Islet precursor cell (in vitro differentiated cells): ENCODE measurements at regions not wholly inside any gene's neighbourhood (a gene's known extent, or its start where the extent isn't known, plus 50 kb on each side); places are given as distances from the start of the nearest gene placed in this dataset.
"Not testable (repeated sequence)": the region's sequence is repeated elsewhere in the genome, so short reads cannot be mapped to it uniquely, and the experiment has no call there.

Experiments used
- DNase-seq: peaks from one replicate; pipeline ENCODE4 v3.0.0-alpha.2; 2018

DNA sequence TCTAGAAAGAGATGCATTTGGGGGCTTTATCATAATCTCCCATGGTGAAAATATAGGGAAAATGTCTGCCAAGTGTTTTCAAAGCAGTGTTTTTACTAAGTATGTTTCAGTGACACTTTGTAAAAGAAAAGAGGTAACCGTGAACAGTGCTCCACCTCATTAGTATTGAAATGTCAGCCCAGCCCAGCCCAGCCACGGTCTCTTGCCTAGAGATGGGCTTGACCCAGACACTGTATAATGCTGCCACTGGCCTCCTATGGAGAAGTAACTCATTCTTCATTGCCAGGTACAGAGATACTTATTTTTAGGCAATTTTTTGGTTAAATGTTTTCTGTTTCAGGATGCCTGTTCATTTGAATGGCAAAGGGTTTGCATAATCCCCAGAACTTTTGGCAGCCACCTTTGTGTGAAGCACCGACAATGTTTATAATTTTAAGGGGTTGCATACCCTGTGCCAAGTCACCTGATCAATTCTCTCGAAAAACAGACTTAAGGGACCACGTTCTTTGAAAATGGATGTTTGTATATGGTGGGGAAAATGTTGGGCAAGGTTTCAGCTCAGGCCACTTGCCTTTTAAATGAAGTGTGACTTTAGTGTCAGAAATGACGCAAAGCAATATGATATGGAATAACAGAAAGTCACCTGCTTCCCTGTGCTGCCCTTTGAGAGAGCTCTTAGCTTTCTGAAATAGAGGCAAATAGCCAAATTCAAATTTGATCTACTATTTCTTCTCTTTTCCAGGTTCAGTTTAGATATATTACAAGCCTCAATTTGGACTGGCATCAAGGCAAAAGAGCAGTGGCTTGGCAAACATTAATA lies 314.5 kb upstream of the RGPD4 start:
- no peak for DNase-seq

GRCh38 chr2:107525406-107525805 lies 301.3 kb upstream of the RGPD4 start:
- no peak for DNase-seq

GRCh38 chr2:107529146-107529545 lies 297.5 kb upstream of the RGPD4 start:
- DNase-seq = no peak

GRCh38 chr2:107530046-107530445 lies 296.6 kb upstream of the RGPD4 start:
- no peak for DNase-seq

- DNase-seq = no peak
Measured at GRCh38 chr2:107534926-107535325, 291.8 kb upstream of the RGPD4 start.

GRCh38 chr2:107535905-107536689 lies 290.6 kb upstream of the RGPD4 start:
- DNase-seq = not testable (repeated sequence)

- no peak for DNase-seq
Measured at GRCh38 chr2:107542314-107542740, 284.4 kb upstream of the RGPD4 start.

DNA sequence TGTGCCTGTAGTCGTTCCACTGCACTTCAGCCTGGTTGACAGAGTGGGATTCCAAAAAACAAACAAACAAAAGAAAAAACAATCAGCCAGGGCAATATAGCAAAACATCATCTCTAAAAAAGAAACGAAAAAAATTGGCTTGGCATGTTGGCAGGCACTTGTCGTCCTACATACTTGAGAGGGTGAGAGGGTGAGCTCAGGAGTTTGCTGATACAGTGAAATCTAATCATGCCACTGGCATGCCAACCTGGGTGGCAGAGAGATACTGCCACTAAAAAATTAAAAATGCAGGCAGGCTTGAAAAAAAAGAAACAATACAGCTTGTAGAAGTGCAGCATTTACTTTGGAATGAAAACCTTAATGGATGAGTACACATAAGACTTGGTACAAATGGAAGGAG lies 282.9 kb upstream of the RGPD4 start:
- no peak for DNase-seq

- DNase-seq = no peak
Measured at GRCh38 chr2:107545066-107545465, 281.6 kb upstream of the RGPD4 start.

- no peak for DNase-seq
Measured at GRCh38 chr2:107545851-107546250, 280.8 kb upstream of the RGPD4 start.

DNA sequence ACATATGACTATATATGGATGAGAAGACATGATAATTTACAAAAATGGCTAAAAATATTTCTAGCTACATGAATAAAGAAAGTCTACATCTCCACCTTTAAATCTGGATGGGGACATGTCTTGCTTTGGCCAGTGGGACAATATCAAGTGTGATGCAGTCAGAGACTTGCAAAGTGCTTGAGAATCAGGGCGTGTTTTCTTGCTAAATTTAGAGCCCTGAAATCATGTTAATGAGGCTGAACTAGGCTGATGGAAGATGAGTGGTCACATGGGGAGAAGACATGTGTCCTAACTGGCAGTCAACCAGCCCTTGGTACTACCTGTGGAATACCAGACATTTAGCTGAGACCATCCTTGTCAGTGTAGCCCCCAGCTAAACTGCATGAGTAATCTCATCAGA lies 278.5 kb upstream of the RGPD4 start:
- no peak for DNase-seq

DNA sequence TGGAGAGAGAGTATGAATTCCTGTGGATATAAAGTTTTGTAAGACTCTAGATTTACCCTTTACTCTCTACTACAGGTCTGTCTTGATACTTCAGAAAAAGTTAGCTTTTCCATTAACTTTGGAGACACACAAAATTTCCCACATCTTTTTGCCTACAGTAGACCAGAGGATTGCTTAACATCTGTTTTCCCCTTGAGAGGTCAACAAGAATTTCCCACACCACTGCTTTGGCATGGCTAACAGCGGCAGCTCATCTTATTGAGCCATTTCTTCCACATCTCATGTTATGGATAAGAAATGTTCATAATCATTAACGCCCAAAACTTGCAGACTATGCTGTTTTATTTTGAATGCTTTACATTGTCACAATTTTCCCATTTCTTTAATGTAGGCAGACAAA lies 273.6 kb upstream of the RGPD4 start:
- no peak for DNase-seq

DNA sequence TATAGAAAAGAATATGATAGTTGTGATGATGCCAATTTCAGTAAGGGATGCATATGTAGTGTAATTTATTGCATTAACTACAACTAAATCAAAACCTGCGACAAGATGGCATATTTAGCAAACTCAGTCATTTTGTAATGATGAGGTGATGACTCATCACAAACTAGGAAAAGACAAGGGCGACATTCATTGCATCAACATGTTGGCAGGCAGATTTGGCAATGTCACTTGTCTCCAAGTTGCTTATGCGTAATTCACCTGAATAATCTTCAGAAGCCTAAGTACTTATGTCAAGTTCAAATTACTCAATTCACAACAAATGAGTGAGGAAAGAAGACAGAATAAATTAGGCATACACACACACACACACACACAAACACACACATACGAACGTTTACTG lies 273.2 kb upstream of the RGPD4 start:
- DNase-seq = no peak

GRCh38 chr2:107556038-107556627 lies 270.6 kb upstream of the RGPD4 start:
- DNase-seq = no peak

DNA sequence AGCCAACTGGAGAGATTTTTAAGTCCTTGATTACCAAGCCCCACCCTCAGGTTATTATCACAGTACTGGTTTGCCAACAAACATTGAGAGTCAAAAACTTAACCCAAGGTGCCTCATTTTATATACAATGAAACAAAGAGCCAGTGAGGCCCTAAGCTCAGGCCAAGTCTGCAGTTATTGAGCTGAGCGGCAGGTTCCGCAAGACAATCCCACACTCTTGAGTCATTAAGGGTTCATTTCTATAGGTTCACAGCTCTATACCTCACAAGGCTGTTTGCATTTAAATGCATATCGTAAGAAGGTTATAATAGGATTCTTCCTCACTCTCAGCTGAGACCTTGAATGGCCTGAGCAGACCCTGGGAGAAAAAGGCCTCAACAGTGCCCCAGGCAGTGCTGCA lies 268.4 kb upstream of the RGPD4 start:
- no peak for DNase-seq

DNA sequence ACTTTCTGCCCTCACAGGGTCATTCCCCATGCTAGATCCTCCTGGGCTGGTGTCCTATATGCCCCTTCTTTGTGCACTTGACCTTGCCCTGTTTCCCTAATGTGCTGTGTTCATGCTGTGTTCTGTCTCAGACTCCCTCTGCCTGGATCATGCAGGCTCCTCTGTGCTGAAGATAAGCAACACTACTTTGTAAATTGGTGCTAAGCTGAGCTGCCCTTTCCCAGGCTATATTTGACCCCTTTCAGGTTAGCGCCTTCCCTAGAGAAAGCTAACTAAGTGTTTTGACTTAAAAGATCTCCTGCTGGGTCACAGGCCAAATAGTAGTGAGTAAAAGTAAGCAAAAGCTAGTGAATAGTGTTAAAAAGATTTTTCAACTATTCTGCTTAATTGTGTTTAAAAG lies 257.2 kb upstream of the RGPD4 start:
- DNase-seq = no peak

- DNase-seq = no peak
Measured at GRCh38 chr2:107570876-107571275, 255.8 kb upstream of the RGPD4 start.

GRCh38 chr2:107572890-107573289 lies 253.8 kb upstream of the RGPD4 start:
- DNase-seq = peak; percentile 57

DNA sequence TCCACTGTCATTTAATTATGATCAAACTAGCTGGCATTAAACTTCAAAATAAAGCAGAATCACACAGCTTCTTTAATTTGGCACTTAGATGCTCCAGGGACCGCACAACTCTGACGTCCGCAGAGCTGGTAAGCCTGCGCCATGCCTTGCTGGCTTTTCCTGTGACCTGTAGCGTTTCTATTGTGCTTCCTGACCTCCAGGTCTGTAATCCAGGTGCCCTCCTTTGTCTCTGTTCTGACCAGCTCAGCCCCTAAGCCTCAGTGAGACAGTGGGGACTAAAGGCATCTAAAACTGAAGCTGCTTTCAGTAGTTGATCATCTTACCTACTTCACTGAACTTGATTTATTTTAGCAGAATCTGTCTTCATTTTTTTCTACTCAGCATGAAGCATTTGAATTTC lies 249.7 kb upstream of the RGPD4 start:
- no peak for DNase-seq

DNA sequence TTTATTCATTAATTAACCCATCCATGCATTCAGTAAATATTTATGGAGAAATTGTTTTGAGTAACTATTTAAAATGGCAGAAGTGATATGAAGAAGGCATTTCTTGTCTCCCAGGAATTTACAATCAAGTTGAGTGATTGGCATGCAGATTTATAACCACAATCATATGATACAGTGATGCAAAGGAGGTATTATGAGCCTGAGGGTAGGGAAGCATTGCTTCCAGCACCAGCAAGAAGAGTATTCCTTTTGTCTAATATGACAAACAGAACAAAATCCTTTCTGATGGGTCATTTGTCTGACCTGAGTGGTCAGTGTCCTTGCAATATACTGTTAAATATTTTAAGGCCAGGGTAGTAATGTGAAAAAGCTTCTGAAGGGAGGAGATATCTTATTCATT lies 244.2 kb upstream of the RGPD4 start:
- DNase-seq = no peak

- no peak for DNase-seq
Measured at GRCh38 chr2:107584577-107584976, 242.1 kb upstream of the RGPD4 start.

DNA sequence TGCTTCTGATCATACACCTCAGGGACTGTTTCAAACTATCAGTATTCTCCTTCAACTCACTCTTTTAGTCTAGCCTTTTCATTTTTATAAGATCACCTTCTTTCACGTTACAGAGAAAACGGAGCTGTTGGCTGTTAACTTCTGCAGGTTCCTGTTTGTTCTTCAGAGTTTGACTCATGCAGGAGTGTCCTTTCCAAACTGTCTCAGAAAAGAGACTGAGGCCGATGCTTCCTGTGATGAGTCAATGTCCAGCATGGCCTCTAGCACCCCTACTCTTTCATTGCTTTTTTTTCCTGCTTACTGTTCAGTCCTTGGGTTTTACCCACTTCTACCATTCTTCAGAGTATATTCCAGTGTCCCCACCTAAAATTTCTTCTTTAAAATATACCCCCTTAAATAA lies 240.8 kb upstream of the RGPD4 start:
- DNase-seq = no peak

DNA sequence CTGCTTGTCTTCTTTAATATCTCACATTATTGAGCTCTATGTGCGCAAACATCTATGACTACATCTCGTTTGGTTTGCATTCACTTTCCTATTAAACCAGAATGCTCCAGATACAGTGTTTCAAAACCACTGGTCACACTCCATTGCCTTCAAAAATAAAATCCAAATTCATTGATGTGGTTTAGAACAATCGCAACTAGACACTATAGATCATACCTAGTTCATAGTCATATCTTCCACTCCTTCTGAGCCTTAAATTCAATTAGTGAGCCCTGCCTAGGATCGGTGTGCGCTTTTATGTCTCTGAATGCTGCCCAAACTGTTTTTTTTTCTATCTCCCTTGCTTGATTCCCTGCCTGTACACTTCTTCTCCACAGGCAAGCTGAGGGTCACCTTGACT lies 238.5 kb upstream of the RGPD4 start:
- no peak for DNase-seq

DNA sequence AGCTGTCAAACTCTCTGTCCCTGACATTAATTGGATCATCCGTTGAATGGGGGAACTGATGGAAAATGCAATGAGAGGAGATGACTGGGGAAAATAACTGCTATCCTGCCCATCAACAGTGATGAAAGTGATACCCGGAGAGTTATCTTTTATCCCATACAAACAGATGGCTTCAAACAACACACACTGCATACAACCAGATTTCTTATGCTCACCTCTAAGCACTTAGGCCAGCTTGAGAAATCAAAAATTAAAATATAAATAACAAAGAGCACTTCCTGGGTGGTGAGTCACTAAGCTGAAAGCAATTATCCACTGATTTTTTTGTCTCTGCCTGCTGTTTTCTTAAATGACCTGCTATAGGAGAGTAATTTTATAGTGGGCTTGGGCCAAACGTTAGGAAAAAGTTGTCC lies 237.6 kb upstream of the RGPD4 start:
- no peak for DNase-seq
